ENCODE measurements at regions not wholly inside any gene's neighbourhood (a gene's known extent, or its start where the extent isn't known, plus 50 kb on each side); places are given as distances from the start of the nearest gene placed in this dataset.
A peak's percentile ranks its signal among the peaks of the same experiment; 100 is the strongest.

- no peak overlapping the region for H3K4me3 Mint-ChIP-seq
- Histone ChIP-seq H3K36me3 (replicated peaks in 1 of 2; ENCODE audit: control insufficient read depth in 1 of 2, insufficient read depth in 2 of 2, low read length in 2 of 2) (no peaks in the 10 kb centered on the region), H3K27ac (ENCODE audit: low read depth in 1 of 2, low read length in 2 of 2) (no peak overlapping the region), H3K79me2 (ENCODE audit: insufficient read depth, low read length) (no peaks in the 10 kb centered on the region), H3K4me1 (ENCODE audit: control insufficient read depth in 1 of 2, insufficient read depth in 2 of 2, low read length in 2 of 2) (no peaks in the 10 kb centered on the region), H3K9me3 (replicated peaks in 1 of 2; ENCODE audit: control insufficient read depth in 1 of 2, insufficient read depth in 1 of 2, low read length in 2 of 2) (no peaks in the 10 kb centered on the region), H3K27me3 (ENCODE audit: control insufficient read depth in 2 of 2, insufficient read depth in 2 of 2, low read length in 2 of 2) (no peaks in the 10 kb centered on the region), H3K9ac (ENCODE audit: insufficient read depth, low read length, poor library complexity, severe bottlenecking) (no peak overlapping the region), H2AFZ (ENCODE audit: insufficient read depth, low read depth, low read length, poor library complexity, severe bottlenecking) (no peak overlapping the region), H4K20me1 (ENCODE audit: insufficient read depth, low read length) (no peaks in the 10 kb centered on the region), H3K4me2 (replicated peaks; ENCODE audit: extremely low read depth, low read length, poor library complexity, severe bottlenecking) (no peak overlapping the region), H3K4me3 (replicated peaks in 1 of 3; ENCODE audit: low read depth in 2 of 3, low read length in 3 of 3) (no peak overlapping the region)
- H3K36me3 Mint-ChIP-seq: no peaks in the 10 kb centered on the region
- intact Hi-C loops (cut with micrococcal nuclease): no loop called here
- WGBS (ENCODE audit: insufficient coverage): 66% methylated on average over 6 of the region's 13 CpGs
- H3K9me3 Mint-ChIP-seq: peaks cover 0 to 17% (median 1%) of the 10 kb centered on the region in 7 donors
- TF ChIP-seq, protein P1, sequence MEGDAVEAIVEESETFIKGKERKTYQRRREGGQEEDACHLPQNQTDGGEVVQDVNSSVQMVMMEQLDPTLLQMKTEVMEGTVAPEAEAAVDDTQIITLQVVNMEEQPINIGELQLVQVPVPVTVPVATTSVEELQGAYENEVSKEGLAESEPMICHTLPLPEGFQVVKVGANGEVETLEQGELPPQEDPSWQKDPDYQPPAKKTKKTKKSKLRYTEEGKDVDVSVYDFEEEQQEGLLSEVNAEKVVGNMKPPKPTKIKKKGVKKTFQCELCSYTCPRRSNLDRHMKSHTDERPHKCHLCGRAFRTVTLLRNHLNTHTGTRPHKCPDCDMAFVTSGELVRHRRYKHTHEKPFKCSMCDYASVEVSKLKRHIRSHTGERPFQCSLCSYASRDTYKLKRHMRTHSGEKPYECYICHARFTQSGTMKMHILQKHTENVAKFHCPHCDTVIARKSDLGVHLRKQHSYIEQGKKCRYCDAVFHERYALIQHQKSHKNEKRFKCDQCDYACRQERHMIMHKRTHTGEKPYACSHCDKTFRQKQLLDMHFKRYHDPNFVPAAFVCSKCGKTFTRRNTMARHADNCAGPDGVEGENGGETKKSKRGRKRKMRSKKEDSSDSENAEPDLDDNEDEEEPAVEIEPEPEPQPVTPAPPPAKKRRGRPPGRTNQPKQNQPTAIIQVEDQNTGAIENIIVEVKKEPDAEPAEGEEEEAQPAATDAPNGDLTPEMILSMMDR (IDR thresholded peaks at IDR 0.05): no peak
- no peak for DNase-seq
- H3K27ac Mint-ChIP-seq: no peak overlapping the region
- peaks cover 1 to 5% (median 5%) of the 10 kb centered on the region in 3 donors for H3K27me3 Mint-ChIP-seq (ENCODE audit: low read depth in 3 of 3)
- no peaks in the 10 kb centered on the region for H3K4me1 Mint-ChIP-seq
Measured at GRCh38 chr1:4964634-4965345, 310.4 kb downstream of the AJAP1 start.

DNA sequence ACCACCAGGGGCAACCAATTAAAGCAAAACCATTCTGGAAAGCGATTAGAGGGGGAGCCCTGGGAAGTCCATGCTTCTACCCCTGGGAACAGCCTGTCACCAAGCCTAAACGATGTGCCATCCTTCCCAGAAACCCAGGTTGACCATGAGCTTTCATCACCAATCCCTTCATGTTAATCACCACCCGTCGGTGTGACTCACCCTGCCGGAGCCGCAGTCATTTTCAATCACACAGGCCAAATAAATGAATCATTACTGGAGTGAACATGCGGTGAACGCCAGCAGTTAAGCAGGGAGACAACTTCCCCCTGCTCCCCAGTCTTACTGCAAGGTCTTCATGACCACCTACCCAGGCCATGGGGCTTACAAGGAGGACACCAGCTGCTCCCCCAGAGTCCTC, 308.8 kb downstream of the AJAP1 start:
- Histone ChIP-seq H3K9me3 (replicated peaks in 1 of 2; ENCODE audit: control insufficient read depth in 1 of 2, insufficient read depth in 1 of 2, low read length in 2 of 2) (no peaks in the 10 kb centered on the region), H3K4me1 (ENCODE audit: control insufficient read depth in 1 of 2, insufficient read depth in 2 of 2, low read length in 2 of 2) (no peaks in the 10 kb centered on the region), H3K36me3 (replicated peaks in 1 of 2; ENCODE audit: control insufficient read depth in 1 of 2, insufficient read depth in 2 of 2, low read length in 2 of 2) (no peaks in the 10 kb centered on the region), H4K20me1 (ENCODE audit: insufficient read depth, low read length) (no peaks in the 10 kb centered on the region), H3K9ac (ENCODE audit: insufficient read depth, low read length, poor library complexity, severe bottlenecking) (no peak overlapping the region), H3K27me3 (ENCODE audit: control insufficient read depth in 2 of 2, insufficient read depth in 2 of 2, low read length in 2 of 2) (no peaks in the 10 kb centered on the region), H3K27ac (ENCODE audit: low read depth in 1 of 2, low read length in 2 of 2) (no peak overlapping the region), H2AFZ (ENCODE audit: insufficient read depth, low read depth, low read length, poor library complexity, severe bottlenecking) (no peak overlapping the region), H3K79me2 (ENCODE audit: insufficient read depth, low read length) (no peaks in the 10 kb centered on the region), H3K4me2 (replicated peaks; ENCODE audit: extremely low read depth, low read length, poor library complexity, severe bottlenecking) (no peak overlapping the region), H3K4me3 (replicated peaks in 1 of 3; ENCODE audit: low read depth in 2 of 3, low read length in 3 of 3) (no peak overlapping the region)
- H3K9me3 Mint-ChIP-seq: peaks cover 0 to 11% (median under 1%) of the 10 kb centered on the region in 7 donors
- H3K27ac Mint-ChIP-seq: peak overlapping the region in 1 of 7 donors; percentile 23
- intact Hi-C loops (cut with micrococcal nuclease): no loop called here
- TF ChIP-seq, protein P1 (IDR thresholded peaks at IDR 0.05): no peak
- no peak for DNase-seq
- H3K4me3 Mint-ChIP-seq: no peak overlapping the region
- H3K4me1 Mint-ChIP-seq: no peaks in the 10 kb centered on the region
- H3K27me3 Mint-ChIP-seq (ENCODE audit: low read depth in 3 of 3): peaks cover 1 to 5% (median 5%) of the 10 kb centered on the region in 3 donors
- H3K36me3 Mint-ChIP-seq: no peaks in the 10 kb centered on the region
- WGBS (ENCODE audit: insufficient coverage): 90% methylated on average over 7 of the region's 8 CpGs
